WERI-Rb-1 (cell line): ENCODE measurements at regions not wholly inside any gene's neighbourhood (a gene's known extent, or its start where the extent isn't known, plus 50 kb on each side); places are given as distances from the start of the nearest gene placed in this dataset.
"Not testable (repeated sequence)": the region's sequence is repeated elsewhere in the genome, so short reads cannot be mapped to it uniquely, and the experiment has no call there.

Experiments
- DNase-seq: peaks from one replicate; pipeline ENCODE4 v3.0.0-alpha.2; 2020
- H3K27ac ChIP-seq: fragments of 250-450 bp; sonication (Bioruptor Pico); 2 replicates; pipeline ENCODE4 v1.5.1; 2020; ENCODE audit warnings: mild to moderate bottlenecking, moderate library complexity
- H3K27me3 ChIP-seq: fragments of 250-450 bp; sonication (Bioruptor Pico); 2 replicates; pipeline ENCODE4 v1.5.1; 2021; ENCODE audit warnings: mild to moderate bottlenecking, low read depth, moderate library complexity; ENCODE audit not compliant: insufficient read depth, severe bottlenecking
- H3K36me3 ChIP-seq: fragments of 250-450 bp; sonication (Bioruptor Pico); 2 replicates; pipeline ENCODE4 v1.5.1; 2020; ENCODE audit warnings: mild to moderate bottlenecking, moderate library complexity
- H3K4me3 ChIP-seq: 2 replicates; pipeline ENCODE4 v1.5.1; 2011; ENCODE audit warnings: low read depth, mild to moderate bottlenecking, control low read depth, low read length
- H3K9me3 ChIP-seq: fragments of 250-450 bp; sonication (Bioruptor Pico); 2 replicates; pipeline ENCODE4 v1.5.1; 2021; ENCODE audit warnings: mild to moderate bottlenecking, moderate library complexity; ENCODE audit not compliant: severe bottlenecking
- TF ChIP-seq, protein P1 (sequence below): IDR thresholded peaks from 2 replicates; pipeline ENCODE4 v1.5.1; 2011; ENCODE audit warnings: low read depth, mild to moderate bottlenecking, control low read depth, inconsistent platforms, low read length

DNA sequence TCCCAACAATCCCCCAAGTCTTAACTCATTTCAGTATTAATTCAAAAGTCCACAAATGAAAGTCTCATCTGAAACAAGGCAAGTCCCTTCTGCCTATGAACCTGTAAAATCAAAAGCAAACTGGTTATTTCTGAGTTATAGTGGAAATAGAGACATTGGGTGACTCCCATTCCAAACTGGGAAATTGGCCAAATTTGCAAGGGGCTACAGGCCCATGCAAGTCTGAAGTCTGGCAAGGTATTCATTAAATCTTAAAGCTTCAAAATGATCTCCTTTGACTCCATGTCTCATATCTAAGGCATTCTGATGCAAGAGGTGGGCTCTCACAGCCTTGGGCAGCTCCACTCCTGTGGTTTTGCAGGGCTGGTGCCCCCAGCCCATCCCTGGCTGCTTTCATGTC, 167.9 kb downstream of the HTR1A start:
- Histone ChIP-seq H3K36me3 (no peaks in the 10 kb centered on the region), H3K4me3 (no peak overlapping the region), H3K9me3 (peaks cover 12% of the 10 kb centered on the region), H3K27ac (no peak overlapping the region), H3K27me3 (no peaks in the 10 kb centered on the region)
- TF ChIP-seq, protein P1, sequence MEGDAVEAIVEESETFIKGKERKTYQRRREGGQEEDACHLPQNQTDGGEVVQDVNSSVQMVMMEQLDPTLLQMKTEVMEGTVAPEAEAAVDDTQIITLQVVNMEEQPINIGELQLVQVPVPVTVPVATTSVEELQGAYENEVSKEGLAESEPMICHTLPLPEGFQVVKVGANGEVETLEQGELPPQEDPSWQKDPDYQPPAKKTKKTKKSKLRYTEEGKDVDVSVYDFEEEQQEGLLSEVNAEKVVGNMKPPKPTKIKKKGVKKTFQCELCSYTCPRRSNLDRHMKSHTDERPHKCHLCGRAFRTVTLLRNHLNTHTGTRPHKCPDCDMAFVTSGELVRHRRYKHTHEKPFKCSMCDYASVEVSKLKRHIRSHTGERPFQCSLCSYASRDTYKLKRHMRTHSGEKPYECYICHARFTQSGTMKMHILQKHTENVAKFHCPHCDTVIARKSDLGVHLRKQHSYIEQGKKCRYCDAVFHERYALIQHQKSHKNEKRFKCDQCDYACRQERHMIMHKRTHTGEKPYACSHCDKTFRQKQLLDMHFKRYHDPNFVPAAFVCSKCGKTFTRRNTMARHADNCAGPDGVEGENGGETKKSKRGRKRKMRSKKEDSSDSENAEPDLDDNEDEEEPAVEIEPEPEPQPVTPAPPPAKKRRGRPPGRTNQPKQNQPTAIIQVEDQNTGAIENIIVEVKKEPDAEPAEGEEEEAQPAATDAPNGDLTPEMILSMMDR = no peak
- DNase-seq = no peak

DNA sequence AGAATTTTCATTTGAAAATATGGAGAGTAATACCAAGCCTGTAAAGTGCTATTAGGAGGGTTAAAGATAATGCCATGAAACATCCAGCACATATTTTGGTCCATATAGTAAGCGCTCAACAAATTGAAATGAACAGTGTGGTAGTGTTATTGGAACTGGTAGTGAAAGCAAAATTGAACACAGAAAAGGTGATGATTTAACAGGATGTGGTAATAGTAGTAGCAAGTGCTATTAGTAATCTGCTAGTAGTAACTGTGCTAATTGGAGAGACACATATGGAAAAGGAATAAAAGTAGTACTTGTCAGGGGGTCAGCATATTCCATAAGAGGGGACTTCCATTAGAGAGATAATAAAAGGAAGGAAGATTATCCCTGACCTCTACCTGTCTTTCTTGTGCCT, 187.3 kb downstream of the HTR1A start:
- H3K27ac ChIP-seq = no peak overlapping the region
- TF ChIP-seq, protein P1 = no peak
- no peaks in the 10 kb centered on the region for H3K9me3 ChIP-seq
- DNase-seq = no peak
- H3K27me3 ChIP-seq = no peaks in the 10 kb centered on the region
- no peak overlapping the region for H3K4me3 ChIP-seq
- no peaks in the 10 kb centered on the region for H3K36me3 ChIP-seq

DNA sequence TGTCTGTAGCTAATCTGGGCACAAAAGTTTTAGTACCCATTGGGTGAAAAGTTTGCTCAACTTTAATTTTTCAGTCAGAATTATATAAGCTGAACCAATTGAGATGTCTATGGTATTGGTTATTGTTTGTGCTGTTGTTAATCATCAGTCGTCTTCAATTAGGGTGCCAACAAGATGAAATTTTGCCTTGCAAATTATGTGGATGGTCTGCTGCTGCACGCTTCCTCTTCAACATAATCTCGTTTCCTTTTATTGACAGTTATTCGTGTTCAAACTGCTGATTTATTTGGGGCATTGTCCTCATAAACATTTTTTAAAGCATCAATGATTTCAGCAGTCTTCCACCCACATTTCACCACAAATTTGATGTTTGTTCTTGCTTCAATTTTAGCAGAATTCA, 194.0 kb downstream of the HTR1A start:
- Histone ChIP-seq H3K9me3 (no peaks in the 10 kb centered on the region), H3K27me3 (no peaks in the 10 kb centered on the region), H3K27ac (no peak overlapping the region), H3K4me3 (no peak overlapping the region), H3K36me3 (no peaks in the 10 kb centered on the region)
- TF ChIP-seq, protein P1 = no peak
- no peak for DNase-seq

DNA sequence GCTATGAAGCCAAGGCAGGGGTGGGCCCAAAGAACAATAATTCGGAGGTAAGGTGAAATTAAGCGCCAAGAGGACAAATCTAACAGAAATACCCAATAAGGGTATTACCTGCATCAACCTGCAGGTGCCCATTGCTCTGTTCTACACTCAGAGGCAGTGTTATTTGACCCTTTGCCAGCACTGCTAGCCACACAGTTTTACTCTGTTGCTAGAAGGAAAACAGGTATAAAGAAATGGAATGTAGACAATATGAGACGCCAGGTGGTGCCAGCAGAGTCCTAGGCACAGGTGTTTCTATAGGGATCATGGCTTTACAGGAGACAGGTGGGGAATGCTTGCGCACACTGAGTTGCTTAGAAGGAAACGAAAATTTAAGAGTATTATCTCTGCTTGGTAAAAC, 201.3 kb downstream of the HTR1A start:
- TF ChIP-seq, protein P1 = no peak

DNA sequence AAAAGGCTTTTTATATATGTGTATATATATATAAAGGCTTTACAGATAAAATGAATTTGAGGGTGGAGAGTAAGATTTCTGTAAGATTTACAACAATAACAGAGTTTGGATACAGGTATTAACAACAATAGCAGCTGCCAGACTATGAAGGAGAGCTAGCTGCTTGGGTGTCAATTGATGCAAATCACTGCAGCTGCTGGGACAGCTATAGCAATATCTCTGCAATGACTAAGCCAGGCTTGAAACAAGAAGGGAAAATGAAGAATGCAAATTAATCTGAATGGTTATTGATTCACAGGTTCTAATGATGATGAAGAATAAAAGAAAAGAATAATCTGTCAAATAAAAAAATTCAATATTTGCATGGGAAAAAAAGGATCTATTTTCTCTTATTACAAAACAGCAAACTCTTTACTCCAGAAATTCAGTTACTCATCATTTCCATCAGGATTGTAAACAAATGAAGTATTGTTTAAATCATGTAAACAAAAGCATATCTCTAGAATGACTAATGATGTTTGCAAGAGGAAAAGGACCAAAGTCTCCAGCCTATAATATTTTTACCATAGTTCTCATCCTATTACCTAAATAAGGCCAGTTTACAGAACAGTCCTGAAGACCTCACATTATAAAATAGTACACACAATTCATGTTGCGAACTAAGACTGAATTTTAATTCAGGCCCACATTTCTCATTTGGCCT, 219.0 kb downstream of the HTR1A start:
- TF ChIP-seq, protein P1 = no peak
- Histone ChIP-seq H3K27ac (no peak overlapping the region), H3K27me3 (no peaks in the 10 kb centered on the region), H3K9me3 (no peaks in the 10 kb centered on the region), H3K36me3 (no peaks in the 10 kb centered on the region), H3K4me3 (no peak overlapping the region)
- DNase-seq = no peak

More for the DNA sequence above, 201.3 kb downstream of the HTR1A start:
- no peak overlapping the region for H3K4me3 ChIP-seq
- no peak for DNase-seq
- H3K27ac ChIP-seq = no peak overlapping the region
- no peaks in the 10 kb centered on the region for H3K36me3 ChIP-seq
- no peaks in the 10 kb centered on the region for H3K9me3 ChIP-seq
- no peaks in the 10 kb centered on the region for H3K27me3 ChIP-seq

DNA sequence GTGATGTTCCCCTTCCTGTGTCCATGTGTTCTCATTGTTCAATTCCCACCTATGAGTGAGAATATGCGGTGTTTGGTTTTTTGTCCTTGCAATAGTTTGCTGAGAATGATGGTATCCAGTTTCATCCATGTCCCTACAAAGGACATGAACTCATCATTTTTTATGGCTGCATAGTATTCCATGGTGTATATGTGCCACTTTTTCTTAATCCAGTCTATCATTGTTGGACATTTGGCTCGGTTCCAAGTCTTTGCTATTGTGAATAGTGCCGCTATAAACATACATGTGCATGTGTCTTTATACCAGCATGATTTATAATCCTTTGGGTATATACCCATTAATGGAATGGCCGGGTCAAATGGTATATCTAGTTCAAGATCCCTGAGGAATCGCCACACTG, 229.4 kb downstream of the HTR1A start:
- not testable (repeated sequence) for H3K9me3 ChIP-seq, H3K27me3 ChIP-seq, DNase-seq, H3K27ac ChIP-seq, H3K4me3 ChIP-seq, H3K36me3 ChIP-seq
